HG03460 (cell line): ENCODE measurements at regions not wholly inside any gene's neighbourhood (a gene's known extent, or its start where the extent isn't known, plus 50 kb on each side); places are given as distances from the start of the nearest gene placed in this dataset.
A peak's percentile ranks its signal among the peaks of the same experiment; 100 is the strongest.

ENCODE experiments used
- ATAC-seq: cut with Tn5 transposase; IDR thresholded peaks from one replicate; pipeline ENCODE4 v1.9.1; 2021; ENCODE audit not compliant: unreplicated experiment

DNA sequence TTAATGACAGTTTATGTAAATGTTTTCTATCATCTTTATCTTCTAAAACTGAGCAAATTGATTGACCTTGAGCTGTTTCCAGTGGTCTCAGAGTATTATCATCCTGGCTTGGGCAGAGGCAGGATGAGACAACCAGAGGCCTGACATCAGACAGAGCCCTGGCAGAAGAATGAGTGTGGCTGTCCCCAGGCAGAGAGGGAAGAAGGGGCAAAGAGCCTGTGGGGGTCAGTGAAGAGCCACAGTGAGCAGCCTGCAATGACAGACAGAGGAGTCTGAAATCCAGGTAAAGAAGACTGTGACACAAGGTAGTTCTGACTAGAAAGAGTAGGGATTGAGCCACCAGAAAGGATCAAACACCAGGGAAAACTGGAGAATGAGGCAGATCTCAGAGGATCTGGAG is 182.4 kb upstream of the ARSJ start:
- ATAC-seq, result no peak

DNA sequence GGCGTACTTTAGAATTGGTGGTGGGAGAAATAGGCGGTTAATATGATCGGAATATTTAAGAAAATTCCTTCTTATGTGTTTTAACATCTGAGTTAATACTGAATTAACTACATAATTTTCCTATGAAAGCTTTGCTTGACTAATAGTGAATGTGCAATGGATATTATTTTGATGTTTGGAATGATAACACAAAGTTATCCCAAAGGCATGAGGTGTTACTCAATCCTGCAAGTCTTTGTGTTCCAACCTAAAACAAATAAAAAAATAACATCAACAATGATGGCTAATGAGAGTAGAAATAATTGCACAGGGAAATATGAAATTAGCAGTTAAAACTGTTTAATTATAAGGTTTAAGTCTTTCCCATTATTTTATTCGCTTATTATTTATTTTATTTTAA is 183.6 kb upstream of the ARSJ start:
- ATAC-seq, result no peak

DNA sequence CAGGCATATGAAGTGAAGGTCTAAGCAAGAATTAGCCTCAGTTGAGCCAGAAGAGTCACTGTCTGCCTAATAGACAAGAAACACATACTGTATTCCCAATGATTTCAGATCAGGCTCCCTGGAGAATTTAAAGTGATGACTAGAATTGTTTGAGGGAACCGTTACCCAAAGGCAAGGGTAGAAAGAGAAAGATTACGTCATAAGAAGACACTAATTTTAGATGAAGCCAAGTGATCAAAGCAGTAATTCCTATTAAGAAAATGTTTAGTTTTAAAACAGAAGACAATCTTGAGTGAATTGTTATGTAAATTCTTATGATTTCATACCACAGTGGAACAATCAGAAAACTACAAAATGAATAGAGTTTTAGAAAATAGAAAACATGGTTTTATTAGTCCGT is 194.5 kb upstream of the ARSJ start:
- no peak for ATAC-seq

DNA sequence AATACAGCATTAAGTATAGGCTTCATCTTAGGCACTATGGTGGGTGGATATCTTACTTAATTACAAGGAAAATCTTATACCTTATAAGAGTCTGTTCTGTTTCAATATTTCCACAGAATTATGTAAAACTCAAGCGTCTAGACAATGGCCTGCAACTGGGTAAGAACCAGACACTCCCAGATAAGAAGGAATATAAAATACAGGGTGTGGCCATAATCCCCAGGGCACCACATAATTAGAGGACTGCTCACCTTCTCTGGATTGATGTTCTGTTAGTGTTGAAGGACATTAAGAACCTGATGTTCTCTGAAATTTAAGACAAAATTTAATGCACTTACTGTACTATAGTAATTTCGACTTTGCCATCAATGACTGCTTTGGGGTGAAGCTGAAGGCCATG is 198.2 kb upstream of the ARSJ start:
- ATAC-seq, result no peak

DNA sequence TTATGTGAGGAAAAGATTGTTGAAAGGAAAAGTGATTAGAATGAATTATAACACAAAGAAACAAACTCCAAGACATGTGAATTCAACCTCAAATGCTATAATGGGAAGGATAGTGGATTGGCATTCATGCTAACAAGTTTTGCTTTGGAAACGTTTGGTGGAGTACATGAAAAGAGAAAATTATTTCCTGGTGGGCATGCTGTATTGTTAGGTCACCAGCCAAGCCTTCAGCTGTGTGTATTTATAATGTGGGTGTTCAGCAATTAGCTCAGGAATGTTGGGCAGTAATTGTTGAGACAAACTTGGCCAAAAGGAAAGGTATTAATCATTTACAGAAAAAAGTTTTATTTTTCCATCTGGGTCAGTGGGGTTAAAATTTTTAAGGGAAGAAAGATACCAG is 198.9 kb upstream of the ARSJ start:
- no peak for ATAC-seq

DNA sequence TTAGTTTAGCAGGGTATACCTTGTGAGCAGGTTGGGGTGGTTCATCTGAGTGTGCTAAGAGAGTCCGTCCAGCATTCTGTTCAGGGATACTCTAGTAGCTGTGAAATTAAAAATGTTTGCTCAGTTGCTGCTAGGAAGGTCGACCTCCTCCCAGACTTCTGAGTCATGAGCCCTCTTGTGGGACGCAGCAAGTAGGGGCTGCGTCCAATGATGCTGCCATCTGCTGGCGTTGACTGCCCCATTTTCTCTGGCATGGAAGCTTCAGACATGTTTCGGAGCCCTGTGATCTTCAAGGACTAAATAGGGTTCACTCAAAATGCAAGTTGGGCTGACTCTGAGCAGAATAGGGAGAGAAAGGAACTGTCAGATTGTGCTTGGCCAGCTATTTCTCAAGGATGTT is 201.0 kb upstream of the ARSJ start:
- ATAC-seq, result no peak

DNA sequence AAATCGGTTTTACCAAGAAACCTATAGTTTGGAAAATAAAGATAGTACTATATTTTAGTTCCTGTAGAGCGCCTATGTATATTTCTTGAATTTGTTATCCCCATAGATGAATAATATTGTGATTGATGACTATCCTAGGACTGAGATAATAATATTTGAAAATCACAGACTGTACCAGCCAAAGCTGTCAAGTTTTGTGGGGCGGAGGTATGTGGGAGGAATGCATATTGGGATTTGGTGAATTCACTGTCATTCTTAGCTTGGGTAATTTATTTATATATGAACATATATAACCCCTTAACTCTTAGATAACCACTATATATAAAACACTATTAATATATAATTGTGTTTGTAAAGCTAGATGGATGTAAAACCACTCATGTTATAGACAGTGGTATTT is 205.5 kb upstream of the ARSJ start:
- no peak for ATAC-seq

DNA sequence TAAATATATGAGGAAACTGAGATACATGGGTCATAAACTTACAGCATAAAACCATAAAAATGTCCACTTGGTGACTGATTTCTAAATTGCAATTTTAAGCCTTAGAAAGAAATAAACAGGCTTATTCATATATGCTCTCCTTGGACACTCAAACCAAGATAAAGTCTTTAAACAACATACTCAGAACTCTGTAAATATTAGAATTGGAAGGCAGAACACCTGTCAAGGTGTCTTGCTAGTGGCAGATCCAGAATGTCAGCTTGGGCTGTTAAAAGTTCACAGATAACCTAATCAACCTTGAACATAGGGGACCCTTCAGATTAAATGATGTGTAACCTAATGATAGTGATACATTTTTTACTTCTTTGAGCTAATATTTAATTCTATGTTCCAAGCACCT is 208.1 kb upstream of the ARSJ start:
- ATAC-seq, result no peak

DNA sequence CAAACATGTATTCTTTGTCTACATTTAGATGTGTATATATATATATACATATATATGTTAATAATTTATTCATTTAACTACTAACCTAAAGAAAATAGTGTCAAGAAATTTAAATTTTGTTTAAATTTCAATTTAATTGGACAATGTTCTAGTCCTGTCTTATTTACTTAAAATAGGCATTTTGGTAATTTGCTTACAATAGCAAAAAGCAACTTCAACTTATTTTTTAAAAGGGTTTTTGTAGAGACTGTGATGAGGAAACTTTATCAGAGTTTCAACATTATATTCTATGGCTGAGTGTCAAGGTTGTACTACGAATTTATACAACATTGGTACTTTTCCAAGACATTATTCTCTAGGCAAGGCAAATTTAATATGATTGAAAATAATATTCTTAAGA is 212.0 kb upstream of the ARSJ start:
- no peak for ATAC-seq

DNA sequence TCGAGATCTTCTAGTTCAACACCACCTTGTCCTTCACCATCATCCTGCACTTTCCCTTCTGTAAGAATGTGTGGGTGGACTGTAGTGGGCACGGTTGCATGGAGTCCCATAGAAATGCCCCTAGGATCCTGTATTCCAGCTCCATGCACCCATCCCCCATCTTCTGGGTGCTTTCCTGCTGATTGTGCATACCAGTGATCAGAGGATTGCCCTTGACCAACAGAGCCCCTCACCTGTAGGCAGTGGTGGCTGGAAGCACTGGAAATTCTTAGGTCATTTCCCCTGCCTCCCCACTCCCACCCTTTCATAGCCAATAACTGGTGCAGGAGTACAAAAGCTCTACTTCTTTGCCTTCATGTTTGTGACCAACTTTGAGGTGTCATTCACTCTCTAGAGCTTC is 213.4 kb upstream of the ARSJ start:
- ATAC-seq, result no peak

DNA sequence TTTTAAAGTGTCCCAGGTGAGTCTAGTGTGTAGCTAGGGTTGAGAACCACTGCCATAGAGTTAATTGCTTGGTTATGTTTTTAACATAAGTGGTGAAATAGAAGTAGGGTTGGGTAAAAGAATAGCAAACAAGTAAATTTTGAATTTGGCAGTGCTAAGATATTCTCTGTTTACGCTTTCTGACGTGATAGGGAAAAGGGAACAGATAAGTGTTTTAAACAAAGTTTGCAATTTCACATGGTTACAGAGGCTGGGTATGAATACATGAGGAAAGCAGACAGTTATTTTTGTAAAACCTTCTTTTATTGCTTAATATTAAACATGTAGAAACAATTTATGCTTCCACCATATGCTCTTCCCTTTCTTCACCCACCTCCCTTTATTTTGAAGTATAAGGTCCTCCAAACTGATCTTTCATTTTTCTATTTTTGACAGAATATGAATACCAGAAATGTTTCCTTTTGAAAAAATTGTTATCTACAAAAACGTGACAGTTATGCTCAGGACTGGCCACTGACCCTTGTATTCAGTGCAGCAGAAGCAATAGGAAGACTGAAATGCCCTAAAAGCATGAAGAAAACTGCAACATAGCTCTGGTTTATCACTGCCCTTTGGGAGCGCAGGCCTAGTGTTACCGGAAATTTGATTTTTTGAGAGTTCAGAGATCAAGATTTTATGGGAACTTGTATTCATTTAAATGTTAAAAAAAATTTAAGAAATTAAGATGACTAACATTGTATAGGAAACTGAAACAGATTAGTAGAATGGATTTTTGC is 214.4 kb upstream of the ARSJ start:
- no peak for ATAC-seq

DNA sequence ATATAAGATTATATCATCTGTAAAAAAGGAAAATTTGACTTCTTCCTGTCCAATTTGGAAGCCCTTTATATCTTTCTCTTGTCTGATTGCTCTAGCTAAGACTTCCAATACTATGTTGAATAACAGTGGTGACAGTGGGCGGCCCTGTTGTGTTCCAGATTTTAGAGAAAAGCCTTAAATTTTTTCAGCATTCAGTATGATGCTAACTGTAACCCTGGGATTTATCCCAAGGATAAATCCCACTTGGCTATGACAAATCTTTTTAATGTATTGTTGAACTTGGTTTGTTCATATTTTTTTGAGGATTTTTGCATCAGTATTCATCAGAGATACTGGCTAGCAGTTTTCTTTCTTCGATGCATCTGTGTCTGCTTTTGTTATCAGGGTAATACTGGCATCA is 217.2 kb upstream of the ARSJ start:
- no peak for ATAC-seq

DNA sequence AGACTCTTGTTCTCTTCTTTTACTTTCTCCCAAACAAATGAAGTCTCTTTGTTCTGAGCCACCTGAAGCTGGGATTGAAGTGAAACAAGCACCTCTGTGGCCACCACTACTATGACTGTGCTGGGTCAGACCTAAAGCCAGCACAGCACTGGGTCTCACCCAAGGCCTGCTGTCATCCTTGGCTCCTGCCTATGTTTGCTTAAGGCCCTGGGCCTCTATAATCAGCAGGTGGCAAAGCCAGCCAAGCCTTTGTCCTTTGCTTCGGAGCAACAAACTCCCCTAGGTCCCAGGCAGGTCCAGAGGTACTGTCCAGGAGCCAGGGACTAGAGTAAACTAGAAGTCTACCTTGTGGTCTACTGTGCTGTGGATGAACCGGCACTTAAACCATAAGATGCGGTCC is 220.6 kb upstream of the ARSJ start:
- ATAC-seq, result no peak

DNA sequence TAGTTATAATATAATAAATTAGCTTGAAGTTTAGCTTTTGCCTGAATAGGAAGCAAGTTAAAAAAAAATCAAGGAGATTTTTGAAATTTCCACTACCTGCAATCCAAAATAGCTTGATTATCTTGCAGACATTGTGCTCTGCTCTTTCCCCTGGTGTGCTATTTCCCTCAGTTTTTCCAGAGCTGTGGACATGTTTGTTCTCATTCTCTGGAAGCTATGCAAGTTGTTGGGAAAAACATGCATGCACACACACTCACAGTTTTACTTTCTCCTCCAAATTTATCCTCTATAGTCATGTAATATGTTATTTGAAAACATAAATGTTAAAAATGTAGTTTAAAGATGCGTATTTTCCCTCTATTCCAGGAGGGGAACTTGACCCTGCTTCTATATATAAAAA is 225.8 kb upstream of the ARSJ start:
- ATAC-seq, result no peak

DNA sequence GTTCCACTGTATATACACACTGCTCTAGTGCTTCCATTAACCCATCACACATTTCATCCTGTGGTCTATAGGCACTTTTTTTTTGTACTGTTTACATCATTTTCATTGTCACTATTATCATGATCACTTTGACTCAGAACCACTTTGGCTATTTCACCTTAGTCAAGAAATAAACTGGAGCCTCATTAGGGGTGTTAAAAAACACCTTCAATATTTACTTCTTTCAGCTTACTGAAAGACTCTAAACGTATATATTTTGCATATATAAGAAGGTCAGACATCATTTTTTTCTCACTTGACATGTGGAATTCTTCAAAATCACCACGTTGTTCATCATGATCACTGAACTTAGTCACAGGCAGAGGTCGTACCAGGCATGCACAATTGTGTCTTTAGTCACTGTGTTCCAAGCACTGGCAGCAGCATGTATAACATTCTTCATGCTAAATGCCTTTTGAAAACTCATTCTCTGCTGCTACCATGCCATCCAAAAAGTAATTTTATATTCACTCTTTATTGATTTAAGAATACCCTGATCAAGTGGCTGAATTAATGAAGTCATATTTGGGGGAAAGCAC is 229.2 kb upstream of the ARSJ start:
- no peak for ATAC-seq

DNA sequence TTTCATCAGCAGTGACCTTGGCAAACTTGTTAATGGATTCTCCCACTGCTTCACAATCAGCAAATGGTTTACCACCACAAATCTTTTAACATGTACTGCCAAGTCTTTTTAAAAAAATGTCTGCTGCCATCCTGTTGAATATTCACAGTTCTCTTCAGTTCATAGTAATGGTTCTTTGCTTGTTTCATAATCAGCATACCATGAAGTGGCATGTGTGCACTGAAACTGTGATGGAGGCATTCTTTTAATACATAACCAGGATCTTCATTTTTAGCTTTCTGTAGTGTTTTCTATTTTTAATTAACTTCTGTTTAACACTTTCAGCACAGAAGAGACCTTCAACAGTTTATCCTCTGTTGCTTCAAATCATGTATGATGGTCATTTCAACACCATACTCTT is 230.1 kb upstream of the ARSJ start:
- ATAC-seq, result peak; percentile 86

DNA sequence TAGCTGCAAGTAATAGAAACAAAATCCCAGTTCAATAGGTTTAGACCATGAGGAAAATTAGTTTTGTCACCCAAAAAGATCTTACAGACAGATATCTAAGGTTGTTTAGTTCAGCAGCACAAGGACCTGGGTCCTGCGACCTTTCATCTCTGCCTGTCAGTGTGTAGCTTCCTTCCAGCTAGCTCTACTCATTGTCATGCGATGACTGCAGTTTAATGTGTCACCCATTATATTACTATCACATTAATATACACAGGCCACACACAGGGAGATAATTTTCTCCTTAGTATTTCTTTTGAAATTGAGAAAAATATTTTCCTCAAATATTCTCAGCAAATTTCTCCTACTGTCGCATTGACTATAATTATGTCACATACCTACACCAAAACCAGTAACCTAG is 232.1 kb upstream of the ARSJ start:
- no peak for ATAC-seq

DNA sequence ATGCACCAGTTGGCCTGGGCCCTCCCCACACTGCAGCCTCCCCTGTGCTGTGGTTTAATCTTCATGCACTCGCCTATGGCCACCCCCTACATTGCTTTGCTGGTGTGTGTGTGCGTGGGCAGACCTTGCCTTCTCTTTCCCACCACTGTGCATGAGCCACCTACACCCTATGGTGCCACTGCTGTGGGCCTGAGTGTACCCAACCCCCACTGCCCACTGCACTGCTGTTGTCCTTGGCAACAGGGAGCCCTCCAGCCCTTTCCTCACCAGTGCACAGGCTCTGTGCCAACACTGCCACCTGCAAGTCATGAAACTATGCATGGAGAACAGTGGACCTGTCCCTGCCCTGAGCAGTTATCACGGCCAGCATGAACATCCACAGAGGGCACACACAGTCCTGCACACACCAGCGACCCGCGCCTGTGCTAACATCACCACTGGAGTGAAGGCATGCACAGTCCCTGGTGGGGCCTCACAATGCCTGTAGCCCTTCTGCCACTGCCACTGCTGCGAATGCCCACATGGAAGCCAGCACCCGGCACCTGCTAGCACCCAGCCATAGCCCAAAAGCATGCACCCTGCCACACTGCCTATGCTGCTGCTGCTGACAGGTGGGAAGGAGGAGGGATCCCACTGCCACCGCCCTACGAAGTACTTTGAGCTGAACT is 237.8 kb upstream of the ARSJ start:
- ATAC-seq, result no peak

DNA sequence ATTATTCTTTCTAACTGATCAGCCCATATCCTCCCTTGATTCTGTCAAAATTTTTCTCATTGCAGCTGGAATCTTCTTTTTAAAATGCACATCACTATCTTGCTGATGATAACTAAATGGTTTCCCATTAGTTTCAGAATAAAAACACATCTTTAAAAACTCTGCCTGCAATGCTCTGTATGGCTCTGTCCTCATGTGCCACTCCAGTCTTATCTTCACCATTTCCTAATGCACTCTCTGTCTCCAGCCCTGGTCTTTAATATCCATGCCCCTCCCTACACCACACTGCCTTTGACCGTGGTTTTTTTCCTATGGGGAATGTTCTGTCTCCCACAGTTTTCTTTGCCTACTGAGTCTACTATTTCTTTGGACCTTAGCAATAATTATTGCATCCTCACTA is 244.1 kb upstream of the ARSJ start:
- ATAC-seq, result no peak

DNA sequence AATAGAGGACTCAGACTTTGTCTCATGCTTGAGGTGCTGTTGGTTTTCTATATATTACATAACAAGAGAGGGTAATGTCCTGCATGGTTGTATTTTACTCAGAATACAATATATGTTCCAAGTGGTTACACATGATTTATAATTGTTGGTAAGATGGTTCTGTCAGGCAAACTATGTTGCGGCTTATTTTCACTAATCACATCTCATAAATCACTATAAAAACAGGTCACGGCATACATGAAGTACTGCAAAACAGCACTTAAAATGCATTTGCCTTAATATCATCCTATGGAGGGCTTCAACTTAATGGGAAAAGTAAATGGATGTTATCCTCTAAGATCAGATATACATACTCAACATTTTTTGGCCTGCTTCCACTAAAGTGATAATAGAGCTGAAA is 246.0 kb upstream of the ARSJ start:
- ATAC-seq, result no peak

DNA sequence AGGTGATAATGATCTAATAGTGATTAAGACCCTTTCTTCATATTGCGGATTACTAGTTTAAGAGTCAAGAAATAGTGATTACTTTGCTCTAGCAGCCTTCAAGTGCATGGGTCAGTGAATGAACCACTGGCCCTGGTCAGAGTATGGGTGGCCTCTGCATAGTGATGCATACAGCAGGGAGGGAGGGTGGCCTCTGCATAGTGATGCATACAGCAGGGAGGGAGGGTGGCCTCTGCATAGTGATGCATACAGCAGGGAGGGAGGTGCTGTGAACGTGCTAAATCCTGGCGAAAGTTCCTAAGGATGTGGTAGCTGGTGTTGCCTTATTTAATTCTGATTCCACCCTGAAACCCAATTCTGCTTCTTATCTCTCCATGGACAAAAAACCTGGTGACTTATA is 246.7 kb upstream of the ARSJ start:
- no peak for ATAC-seq

DNA sequence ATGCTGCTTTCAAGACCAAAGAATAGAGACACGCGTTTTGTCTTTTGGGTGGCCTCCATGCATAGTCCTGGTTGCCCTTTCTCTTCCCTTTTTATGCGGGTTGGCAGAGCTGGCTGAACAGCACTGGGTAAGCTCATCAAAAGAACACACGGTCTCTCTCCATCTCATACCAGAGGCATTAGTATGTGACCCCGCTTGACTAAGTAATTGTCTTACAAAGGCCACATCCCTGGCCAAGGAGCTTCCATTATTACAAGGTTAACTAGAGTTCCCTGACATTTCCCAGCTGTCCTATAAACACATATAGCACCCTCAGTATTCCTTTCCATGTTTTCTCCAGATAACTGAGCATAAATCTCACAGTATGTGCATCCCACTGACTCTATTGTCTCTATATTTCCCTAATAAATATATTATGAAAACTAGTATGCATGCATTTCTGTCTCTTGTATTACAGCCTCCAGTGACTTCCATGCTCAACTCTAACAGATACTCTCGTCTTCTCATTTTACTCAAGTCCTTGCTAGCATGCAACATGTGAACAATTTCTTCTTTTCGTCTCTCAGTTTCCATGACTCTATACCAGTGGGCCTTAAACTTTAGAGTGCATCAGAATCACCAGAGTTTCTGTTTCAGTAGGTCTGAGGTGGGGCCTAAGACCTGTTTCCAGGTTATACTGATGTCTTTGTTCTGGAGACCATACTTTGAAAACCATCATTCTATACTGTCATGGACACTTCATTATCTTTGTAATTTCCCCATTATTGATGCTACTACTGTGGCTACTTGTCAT is 247.7 kb upstream of the ARSJ start:
- no peak for ATAC-seq
